ENCODE measurements at regions not wholly inside any gene's neighbourhood (a gene's known extent, or its start where the extent isn't known, plus 50 kb on each side); places are given as distances from the start of the nearest gene placed in this dataset.

DNA sequence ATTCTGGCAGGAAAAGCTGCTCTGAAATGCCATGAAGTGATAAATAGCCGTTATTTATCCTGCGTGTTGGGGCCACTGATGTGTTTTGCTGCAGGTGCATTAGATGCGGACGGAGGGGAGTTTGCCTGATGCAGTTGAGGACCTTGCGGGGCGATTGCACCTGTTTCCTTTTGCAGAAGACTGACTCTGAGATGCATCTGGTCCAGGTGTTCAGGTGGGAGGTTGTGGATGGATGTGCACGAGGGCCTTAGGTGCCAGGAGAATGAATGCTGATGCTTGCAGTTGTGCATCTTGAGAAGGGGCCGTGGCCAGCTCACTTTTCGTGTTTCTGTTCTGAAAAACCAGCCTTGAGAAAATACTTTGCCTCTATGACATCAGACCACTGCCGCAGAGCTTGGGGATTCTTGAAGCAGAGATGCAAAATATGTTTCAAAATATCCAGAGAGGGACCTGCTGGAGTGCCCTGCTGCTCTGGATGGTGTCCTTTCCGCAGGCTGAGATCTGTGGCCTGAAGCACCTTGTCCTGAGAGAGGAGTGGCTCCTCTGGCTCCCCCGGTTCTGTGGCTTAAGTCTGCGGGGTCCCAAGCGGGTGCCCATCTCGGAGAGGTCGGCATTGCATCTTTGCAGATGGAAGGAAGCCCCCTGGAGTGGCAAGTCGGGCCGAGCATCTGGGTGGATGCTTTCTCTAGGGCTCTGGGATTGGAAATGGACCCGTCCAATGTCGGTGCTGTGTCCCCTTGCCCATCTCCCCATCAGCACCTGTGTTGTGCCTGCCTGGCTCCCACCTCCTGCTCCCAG is 1031.1 kb downstream of the TBC1D22A start:
- TF ChIP-seq, protein P1, sequence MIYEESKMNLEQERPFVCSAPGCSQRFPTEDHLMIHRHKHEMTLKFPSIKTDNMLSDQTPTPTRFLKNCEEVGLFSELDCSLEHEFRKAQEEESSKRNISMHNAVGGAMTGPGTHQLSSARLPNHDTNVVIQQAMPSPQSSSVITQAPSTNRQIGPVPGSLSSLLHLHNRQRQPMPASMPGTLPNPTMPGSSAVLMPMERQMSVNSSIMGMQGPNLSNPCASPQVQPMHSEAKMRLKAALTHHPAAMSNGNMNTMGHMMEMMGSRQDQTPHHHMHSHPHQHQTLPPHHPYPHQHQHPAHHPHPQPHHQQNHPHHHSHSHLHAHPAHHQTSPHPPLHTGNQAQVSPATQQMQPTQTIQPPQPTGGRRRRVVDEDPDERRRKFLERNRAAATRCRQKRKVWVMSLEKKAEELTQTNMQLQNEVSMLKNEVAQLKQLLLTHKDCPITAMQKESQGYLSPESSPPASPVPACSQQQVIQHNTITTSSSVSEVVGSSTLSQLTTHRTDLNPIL (CRISPR knock-in tag; IDR thresholded peaks at IDR 0.05; ENCODE audit: low read depth), result no peak
- TF ChIP-seq GLIS3 (CRISPR knock-in tag; IDR thresholded peaks at IDR 0.05) (no peak), SNAI2 (CRISPR knock-in tag; IDR thresholded peaks at IDR 0.05) (no peak), ARNTL (CRISPR knock-in tag; IDR thresholded peaks at IDR 0.05; ENCODE audit: borderline replicate concordance, low read depth) (no peak), TCF4 (CRISPR knock-in tag; IDR thresholded peaks at IDR 0.05; ENCODE audit: borderline replicate concordance) (no peak), ZFP3 (CRISPR knock-in tag; IDR thresholded peaks at IDR 0.05) (no peak), BACH2 (CRISPR knock-in tag; IDR thresholded peaks at IDR 0.05; ENCODE audit: borderline replicate concordance) (no peak), ZNF565 (CRISPR knock-in tag; conservative IDR thresholded peaks at IDR 0.05; ENCODE audit: low read depth) (no peak), RARB (CRISPR knock-in tag; IDR thresholded peaks at IDR 0.05) (no peak), ZNF8 (CRISPR knock-in tag; IDR thresholded peaks at IDR 0.05) (no peak), ZFP30 (CRISPR knock-in tag; IDR thresholded peaks at IDR 0.05) (no peak), OSR1 (CRISPR knock-in tag; IDR thresholded peaks at IDR 0.05) (no peak), CSDC2 (CRISPR knock-in tag; IDR thresholded peaks at IDR 0.05) (no peak)

DNA sequence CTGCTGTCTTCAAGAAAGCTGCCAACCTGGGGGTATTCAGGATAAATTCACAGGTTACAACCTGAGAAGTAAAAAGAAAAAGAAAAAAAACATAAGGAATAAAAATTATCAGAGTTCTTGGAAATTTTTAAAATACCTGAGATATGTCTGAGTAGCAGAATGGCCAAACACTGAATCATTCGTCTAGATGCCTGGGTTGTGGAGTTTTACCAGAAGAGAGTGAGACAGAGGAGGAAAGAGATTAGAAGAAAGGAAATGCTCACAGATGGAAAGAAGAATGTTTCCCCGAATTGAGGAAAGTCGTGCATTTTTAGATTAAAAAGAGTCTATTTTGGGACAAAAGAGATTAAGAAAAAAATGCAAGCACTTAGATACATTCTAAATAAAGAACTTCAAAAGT is 1026.7 kb downstream of the TBC1D22A start:
- no peak for TF ChIP-seq TCF4 (CRISPR knock-in tag; IDR thresholded peaks at IDR 0.05; ENCODE audit: borderline replicate concordance)
- no peak for ATAC-seq

More for the DNA sequence above, 1031.1 kb downstream of the TBC1D22A start:
- ATAC-seq, result no peak

DNA sequence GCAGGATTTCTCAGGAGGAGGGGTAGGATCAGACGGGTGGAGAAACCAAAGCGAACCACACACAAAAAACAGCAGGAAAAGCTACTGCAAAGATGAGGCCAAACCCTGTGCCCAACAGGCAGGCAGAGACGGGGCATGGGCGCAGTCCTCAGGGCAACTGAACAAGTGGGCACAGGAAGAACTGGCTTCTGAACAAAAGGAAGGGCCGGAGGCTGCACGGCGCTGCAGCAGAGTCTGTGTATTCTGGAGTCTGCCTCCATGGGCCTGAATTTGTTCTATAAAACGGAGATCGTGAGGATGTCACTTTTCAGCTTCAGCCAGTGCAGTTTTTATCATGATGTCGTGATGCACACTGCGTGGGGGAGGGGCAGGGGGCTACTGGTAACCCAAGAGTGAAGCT is 1026.0 kb downstream of the TBC1D22A start:
- ATAC-seq, result no peak
- no peak for TF ChIP-seq OSR1 (CRISPR knock-in tag; IDR thresholded peaks at IDR 0.05)

DNA sequence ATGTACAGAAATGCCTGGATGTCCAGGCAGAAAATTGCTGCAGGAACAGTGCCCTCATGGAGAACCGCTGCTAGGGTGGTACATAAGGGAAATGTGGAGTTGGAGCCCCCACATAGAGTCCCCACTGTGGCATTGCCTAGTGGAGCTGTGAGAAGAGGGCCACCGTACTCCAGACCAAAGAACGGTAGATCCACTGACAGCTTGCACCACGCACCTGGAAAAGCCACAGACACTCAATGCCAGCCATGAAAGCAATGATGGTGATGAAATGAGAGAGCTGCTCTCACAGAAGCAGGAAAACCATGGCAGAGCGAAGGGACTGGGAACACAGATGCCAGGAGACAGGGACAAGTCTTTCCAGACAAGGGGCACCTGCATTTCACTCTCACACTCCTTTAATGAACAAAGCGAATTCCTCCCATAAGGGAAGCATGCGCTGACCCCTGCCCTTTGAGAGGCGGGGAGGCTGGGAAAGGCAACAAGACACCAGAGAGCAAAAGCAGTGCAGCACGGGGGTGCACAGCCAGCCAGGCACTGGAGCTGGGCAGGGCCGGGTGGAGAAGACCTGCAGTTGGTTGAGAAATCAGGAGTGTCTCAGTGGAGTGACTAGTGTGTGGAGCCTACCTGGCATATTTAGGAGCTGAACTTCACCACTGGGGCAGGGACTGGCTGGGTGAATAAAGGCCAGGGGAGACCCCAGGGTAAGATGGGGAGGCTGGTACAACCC is 1025.2 kb downstream of the TBC1D22A start:
- ATAC-seq, result no peak
- TF ChIP-seq ZC3H10 (CRISPR knock-in tag; IDR thresholded peaks at IDR 0.05) (no peak), ZFP3 (CRISPR knock-in tag; IDR thresholded peaks at IDR 0.05) (no peak), ARNTL (CRISPR knock-in tag; IDR thresholded peaks at IDR 0.05; ENCODE audit: borderline replicate concordance, low read depth) (no peak), ISL1 (CRISPR knock-in tag; IDR thresholded peaks at IDR 0.05) (no peak)

DNA sequence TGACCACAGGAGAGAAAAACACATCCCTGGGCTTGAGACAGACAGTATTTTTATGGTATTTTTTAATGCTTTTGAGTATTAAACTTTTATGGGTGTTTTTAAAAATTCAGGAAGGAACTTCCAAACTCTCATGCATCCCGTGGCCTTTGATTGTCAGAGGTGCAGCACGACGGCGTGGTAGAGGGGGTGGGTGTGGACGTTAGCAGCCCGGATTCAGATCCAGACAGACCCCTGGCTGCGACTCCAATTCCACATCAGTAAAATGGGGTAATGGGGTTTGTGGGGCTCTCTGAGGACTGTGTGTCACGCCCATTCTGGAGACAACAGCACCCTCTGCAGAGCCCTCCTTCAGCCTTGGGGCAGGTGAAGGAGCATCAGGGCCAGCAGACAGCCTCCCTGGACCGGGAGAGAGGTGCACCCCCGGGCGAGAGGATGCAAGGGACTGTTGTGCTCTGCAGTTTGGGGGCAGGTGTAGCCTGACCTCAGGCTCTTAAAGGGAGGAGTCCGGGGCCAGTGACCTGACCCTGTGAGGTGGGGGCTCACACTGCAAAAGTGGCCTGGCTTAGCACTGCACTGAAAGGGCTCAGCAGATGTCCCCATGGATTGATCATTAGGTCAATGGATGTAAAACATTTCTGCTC is 1024.3 kb downstream of the TBC1D22A start:
- TF ChIP-seq BACH2 (CRISPR knock-in tag; IDR thresholded peaks at IDR 0.05; ENCODE audit: borderline replicate concordance) (no peak), ISL1 (CRISPR knock-in tag; IDR thresholded peaks at IDR 0.05) (no peak)
- no peak for ATAC-seq

DNA sequence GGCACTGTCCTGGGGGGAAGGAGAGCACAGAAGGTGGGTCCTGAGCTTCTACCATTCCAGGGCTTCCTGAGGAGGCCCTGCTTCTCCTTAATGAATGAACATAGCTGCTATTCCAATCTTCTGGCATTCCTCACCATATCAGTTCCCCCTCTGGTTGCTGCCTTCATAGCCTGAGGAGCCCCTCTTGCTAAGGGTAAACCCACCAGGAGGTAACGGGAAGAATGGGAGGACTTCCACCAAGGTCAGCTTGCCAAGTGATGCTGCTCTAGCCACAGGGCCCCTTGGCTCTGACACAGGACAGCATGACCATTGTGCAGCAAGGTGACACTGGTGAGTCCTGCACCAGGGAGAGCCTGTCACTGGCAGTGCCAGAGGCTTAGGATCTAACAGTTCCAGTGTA is 1022.5 kb downstream of the TBC1D22A start:
- no peak for TF ChIP-seq TOX (CRISPR knock-in tag; IDR thresholded peaks at IDR 0.05; ENCODE audit: borderline replicate concordance)
- no peak for TF ChIP-seq TCF4 (CRISPR knock-in tag; IDR thresholded peaks at IDR 0.05; ENCODE audit: borderline replicate concordance)
- no peak for TF ChIP-seq ZFP30 (CRISPR knock-in tag; IDR thresholded peaks at IDR 0.05)
- TF ChIP-seq, protein P2, sequence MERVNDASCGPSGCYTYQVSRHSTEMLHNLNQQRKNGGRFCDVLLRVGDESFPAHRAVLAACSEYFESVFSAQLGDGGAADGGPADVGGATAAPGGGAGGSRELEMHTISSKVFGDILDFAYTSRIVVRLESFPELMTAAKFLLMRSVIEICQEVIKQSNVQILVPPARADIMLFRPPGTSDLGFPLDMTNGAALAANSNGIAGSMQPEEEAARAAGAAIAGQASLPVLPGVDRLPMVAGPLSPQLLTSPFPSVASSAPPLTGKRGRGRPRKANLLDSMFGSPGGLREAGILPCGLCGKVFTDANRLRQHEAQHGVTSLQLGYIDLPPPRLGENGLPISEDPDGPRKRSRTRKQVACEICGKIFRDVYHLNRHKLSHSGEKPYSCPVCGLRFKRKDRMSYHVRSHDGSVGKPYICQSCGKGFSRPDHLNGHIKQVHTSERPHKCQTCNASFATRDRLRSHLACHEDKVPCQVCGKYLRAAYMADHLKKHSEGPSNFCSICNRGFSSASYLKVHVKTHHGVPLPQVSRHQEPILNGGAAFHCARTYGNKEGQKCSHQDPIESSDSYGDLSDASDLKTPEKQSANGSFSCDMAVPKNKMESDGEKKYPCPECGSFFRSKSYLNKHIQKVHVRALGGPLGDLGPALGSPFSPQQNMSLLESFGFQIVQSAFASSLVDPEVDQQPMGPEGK (CRISPR knock-in tag; IDR thresholded peaks at IDR 0.05; ENCODE audit: borderline replicate concordance), result no peak
- TF ChIP-seq ARNTL (CRISPR knock-in tag; IDR thresholded peaks at IDR 0.05; ENCODE audit: borderline replicate concordance, low read depth), result no peak
- TF ChIP-seq BACH2 (CRISPR knock-in tag; IDR thresholded peaks at IDR 0.05; ENCODE audit: borderline replicate concordance), result no peak
- no peak for TF ChIP-seq SNAI2 (CRISPR knock-in tag; IDR thresholded peaks at IDR 0.05)
- no peak for TF ChIP-seq ZNF8 (CRISPR knock-in tag; IDR thresholded peaks at IDR 0.05)
- no peak for ATAC-seq

Measured in SK-N-SH treated with all-trans-retinoic acid at 6 μM for 48 hours (cell line).